Mesendoderm (in vitro differentiated cells): ENCODE measurements at regions not wholly inside any gene's neighbourhood (a gene's known extent, or its start where the extent isn't known, plus 50 kb on each side); places are given as distances from the start of the nearest gene placed in this dataset.

Experiments used
- DNase-seq: peaks from one replicate; pipeline ENCODE4 v3.0.0; 2013
- H2AK5ac ChIP-seq: 2 replicates; pipeline ENCODE4 v1.6.1; 2013; ENCODE audit warnings: low read length, inconsistent platforms
- H2BK120ac ChIP-seq: 2 replicates; pipeline ENCODE4 v1.6.1; 2013; ENCODE audit warnings: low read depth, mild to moderate bottlenecking, low read length, moderate library complexity, mixed read lengths
- H2BK15ac ChIP-seq: replicated peaks from 2 replicates; pipeline ENCODE4 v1.6.1; 2013; ENCODE audit warnings: low read depth, mild to moderate bottlenecking, moderate library complexity
- H2BK5ac ChIP-seq: 2 replicates; pipeline ENCODE4 v1.6.1; 2013; ENCODE audit warnings: low read length, inconsistent platforms
- H3K18ac ChIP-seq: 2 replicates; pipeline ENCODE4 v1.6.1; 2013; ENCODE audit warnings: mild to moderate bottlenecking, low read length, mixed read lengths
- H3K23ac ChIP-seq: one replicate; pipeline ENCODE4 v1.6.1; 2013; ENCODE audit warnings: low read length
- H3K27ac ChIP-seq: 2 replicates; pipeline ENCODE4 v1.5.1; 2013; ENCODE audit warnings: low read depth, mild to moderate bottlenecking, inconsistent platforms, low read length, moderate library complexity
- H3K27me3 ChIP-seq: 2 replicates; pipeline ENCODE4 v1.6.1; 2013; ENCODE audit warnings: low read length, control low read depth, mild to moderate bottlenecking, inconsistent platforms; ENCODE audit not compliant: insufficient read depth, poor library complexity
- H3K36me3 ChIP-seq: 2 replicates; pipeline ENCODE4 v1.6.1; 2013; ENCODE audit warnings: low read length, inconsistent platforms; ENCODE audit not compliant: control insufficient read depth, insufficient read depth
- H3K4ac ChIP-seq: one replicate; pipeline ENCODE4 v1.6.1; 2013; ENCODE audit warnings: low read depth, mild to moderate bottlenecking, low read length, moderate library complexity
- H3K4me1 ChIP-seq: 2 replicates; pipeline ENCODE4 v1.6.1; 2013; ENCODE audit warnings: low read depth, low read length, inconsistent platforms; ENCODE audit not compliant: control insufficient read depth
- H3K4me2 ChIP-seq: 2 replicates; pipeline ENCODE4 v1.6.1; 2013; ENCODE audit warnings: low read length
- H3K4me3 ChIP-seq: 2 replicates; pipeline ENCODE4 v1.5.1; 2013; ENCODE audit warnings: mild to moderate bottlenecking, low read length
- H3K56ac ChIP-seq: one replicate; pipeline ENCODE4 v1.6.1; 2013; ENCODE audit warnings: low read length
- H3K79me1 ChIP-seq: 2 replicates; pipeline ENCODE4 v1.6.1; 2013; ENCODE audit warnings: low read length, inconsistent platforms
- H3K79me2 ChIP-seq: 2 replicates; pipeline ENCODE4 v1.6.1; 2013; ENCODE audit warnings: mild to moderate bottlenecking, low read length; ENCODE audit not compliant: control insufficient read depth, insufficient read depth
- H3K9ac ChIP-seq: 2 replicates; pipeline ENCODE4 v1.6.1; 2013; ENCODE audit warnings: low read length, inconsistent platforms
- H4K5ac ChIP-seq: one replicate; pipeline ENCODE4 v1.6.1; 2013; ENCODE audit warnings: low read length
- H4K8ac ChIP-seq: one replicate; pipeline ENCODE4 v1.6.1; 2013; ENCODE audit warnings: low read depth, mild to moderate bottlenecking, control low read depth, low read length, moderate library complexity
- WGBS: extraction: QIAGEN DNeasy Blood & Tissue Kit; methylation state at CpG from one replicate; pipeline ENCODE4 v1.1.7; 2013; ENCODE audit warnings: low lambda C conversion rate, missing lambda C conversion rate; ENCODE audit not compliant: insufficient coverage; ENCODE audit errors: extremely low coverage; 5-methylcytosine and 5-hydroxymethylcytosine counted together

GRCh38 chr13:73406454-73406853 is 347.6 kb downstream of the KLF5 start:
- Histone ChIP-seq H3K4me2 (no peak overlapping the region), H3K4me3 (no peak overlapping the region), H3K27ac (no peak overlapping the region), H2BK120ac (no peak overlapping the region), H3K56ac (no peak overlapping the region), H3K23ac (no peak overlapping the region), H3K4me1 (no peaks in the 10 kb centered on the region), H3K27me3 (no peaks in the 10 kb centered on the region), H3K18ac (no peak overlapping the region), H4K5ac (no peak overlapping the region), H2BK5ac (no peak overlapping the region), H2BK15ac (no peak overlapping the region), H3K36me3 (no peaks in the 10 kb centered on the region), H4K8ac (no peak overlapping the region), H2AK5ac (no peak overlapping the region), H3K79me2 (no peaks in the 10 kb centered on the region), H3K9ac (no peak overlapping the region), H3K79me1 (no peaks in the 10 kb centered on the region), H3K4ac (no peak overlapping the region)
- no CpG with 5 or more reads among the region's 1 CpG for WGBS
- no peak for DNase-seq

- Histone ChIP-seq H3K9ac (no peak overlapping the region), H3K18ac (no peak overlapping the region), H2BK15ac (no peak overlapping the region), H2BK5ac (no peak overlapping the region), H4K8ac (no peak overlapping the region), H3K4ac (no peak overlapping the region), H3K23ac (no peak overlapping the region), H3K27ac (no peak overlapping the region), H3K4me3 (no peak overlapping the region), H3K27me3 (no peaks in the 10 kb centered on the region), H2BK120ac (no peak overlapping the region), H3K79me2 (no peaks in the 10 kb centered on the region), H3K36me3 (no peaks in the 10 kb centered on the region), H3K4me1 (no peaks in the 10 kb centered on the region), H2AK5ac (no peak overlapping the region), H4K5ac (no peak overlapping the region), H3K4me2 (no peak overlapping the region), H3K79me1 (no peaks in the 10 kb centered on the region), H3K56ac (no peak overlapping the region)
- WGBS, result no CpG with 5 or more reads among the region's 2 CpGs
- DNase-seq, result no peak
Measured at GRCh38 chr13:73404581-73404980, 345.8 kb downstream of the KLF5 start.

- no peaks in the 10 kb centered on the region for H3K79me2 ChIP-seq
- no CpG with 5 or more reads among the region's 1 CpG for WGBS
Measured at GRCh38 chr13:73403355-73404120, 344.7 kb downstream of the KLF5 start.

GRCh38 chr13:73401769-73402168 is 343.0 kb downstream of the KLF5 start:
- no peaks in the 10 kb centered on the region for H3K79me2 ChIP-seq
- no peak overlapping the region for H2AK5ac ChIP-seq
- H3K79me1 ChIP-seq, result no peaks in the 10 kb centered on the region
- H3K27me3 ChIP-seq, result no peaks in the 10 kb centered on the region
- no peaks in the 10 kb centered on the region for H3K4me1 ChIP-seq
- H4K5ac ChIP-seq, result no peak overlapping the region
- H3K27ac ChIP-seq, result no peak overlapping the region
- H2BK15ac ChIP-seq, result no peak overlapping the region
- H3K23ac ChIP-seq, result no peak overlapping the region
- H3K56ac ChIP-seq, result no peak overlapping the region
- H2BK120ac ChIP-seq, result no peak overlapping the region
- no CpG with 5 or more reads among the region's 2 CpGs for WGBS
- H3K4me2 ChIP-seq, result no peak overlapping the region
- no peak overlapping the region for H3K4ac ChIP-seq
- H3K9ac ChIP-seq, result no peak overlapping the region
- no peak overlapping the region for H2BK5ac ChIP-seq
- H3K4me3 ChIP-seq, result no peak overlapping the region
- no peak overlapping the region for H4K8ac ChIP-seq
- H3K36me3 ChIP-seq, result no peaks in the 10 kb centered on the region
- peak; percentile 40 for DNase-seq
- no peak overlapping the region for H3K18ac ChIP-seq

More at GRCh38 chr13:73403355-73404120, 344.7 kb downstream of the KLF5 start:
- Histone ChIP-seq H2BK5ac (no peak overlapping the region), H3K56ac (no peak overlapping the region), H2AK5ac (no peak overlapping the region), H2BK120ac (no peak overlapping the region), H3K79me1 (no peaks in the 10 kb centered on the region), H3K18ac (no peak overlapping the region), H3K36me3 (no peaks in the 10 kb centered on the region), H3K23ac (no peak overlapping the region), H4K5ac (no peak overlapping the region), H3K27ac (no peak overlapping the region), H3K4me2 (no peak overlapping the region), H3K27me3 (no peaks in the 10 kb centered on the region), H2BK15ac (no peak overlapping the region), H3K4ac (no peak overlapping the region), H3K4me1 (no peaks in the 10 kb centered on the region), H3K4me3 (no peak overlapping the region), H4K8ac (no peak overlapping the region), H3K9ac (no peak overlapping the region)
- no peak for DNase-seq

- H2BK15ac ChIP-seq, result no peak overlapping the region
- no peak overlapping the region for H2AK5ac ChIP-seq
- H2BK5ac ChIP-seq, result no peak overlapping the region
- H3K79me1 ChIP-seq, result no peaks in the 10 kb centered on the region
- no peak overlapping the region for H3K23ac ChIP-seq
- whole genome bisulfite sequencing, result no CpG with 5 or more reads among the region's 10 CpGs
- H4K8ac ChIP-seq, result no peak overlapping the region
- DNase-seq, result peak; percentile 11
- no peak overlapping the region for H2BK120ac ChIP-seq
- H3K36me3 ChIP-seq, result no peaks in the 10 kb centered on the region
- no peak overlapping the region for H3K4me3 ChIP-seq
- no peak overlapping the region for H3K56ac ChIP-seq
- no peaks in the 10 kb centered on the region for H3K79me2 ChIP-seq
- no peak overlapping the region for H3K9ac ChIP-seq
- no peak overlapping the region for H3K18ac ChIP-seq
- no peaks in the 10 kb centered on the region for H3K4me1 ChIP-seq
- no peak overlapping the region for H3K4me2 ChIP-seq
- no peak overlapping the region for H4K5ac ChIP-seq
- no peak overlapping the region for H3K4ac ChIP-seq
- H3K27me3 ChIP-seq, result no peaks in the 10 kb centered on the region
- no peak overlapping the region for H3K27ac ChIP-seq
Measured at GRCh38 chr13:73399347-73400216, 340.8 kb downstream of the KLF5 start.
